T-helper 22 cell (primary cell): ENCODE measurements at regions not wholly inside any gene's neighbourhood (a gene's known extent, or its start where the extent isn't known, plus 50 kb on each side); places are given as distances from the start of the nearest gene placed in this dataset.

ENCODE experiments used
- DNase-seq: peaks from one replicate; pipeline ENCODE4 v3.0.0-alpha.2; 2020; ENCODE audit warnings: low read depth

- DNase-seq = no peak
These were observed 57.7 kb upstream of the DIO3 start for GRCh38 chr14:101503431-101504095.

- no peak for DNase-seq
These were observed 57.0 kb upstream of the DIO3 start for GRCh38 chr14:101504096-101504948.

- DNase-seq = no peak
These were observed 55.9 kb upstream of the DIO3 start for GRCh38 chr14:101505236-101505970.

GRCh38 chr14:101506211-101506925 is 54.9 kb upstream of the DIO3 start:
- DNase-seq = no peak

GRCh38 chr14:101506926-101507835 is 54.1 kb upstream of the DIO3 start:
- no peak for DNase-seq

- DNase-seq = no peak
These were observed 53.5 kb upstream of the DIO3 start for GRCh38 chr14:101507836-101508150.

GRCh38 chr14:101508196-101508947 is 52.9 kb upstream of the DIO3 start:
- DNase-seq = no peak

GRCh38 chr14:101508948-101509729 is 52.2 kb upstream of the DIO3 start:
- no peak for DNase-seq

- no peak for DNase-seq
These were observed 51.4 kb upstream of the DIO3 start for GRCh38 chr14:101509730-101510371.

- DNase-seq = no peak
These were observed 50.1 kb upstream of the DIO3 start for GRCh38 chr14:101511199-101511598.
